ENCODE measurements at regions not wholly inside any gene's neighbourhood (a gene's known extent, or its start where the extent isn't known, plus 50 kb on each side); places are given as distances from the start of the nearest gene placed in this dataset.

- H3K79me2 ChIP-seq (ENCODE audit: control insufficient read depth, insufficient read depth, low read length), result no peaks in the 10 kb centered on the region
- DNase-seq (ENCODE audit: low read depth, low spot score) (no peak), FAIRE-seq (no peak)
- no peaks in the 10 kb centered on the region for H3K9me3 ChIP-seq (replicated peaks; ENCODE audit: control insufficient read depth, insufficient read depth, low read length)
- peaks cover 0 to 5% of the 10 kb centered on the region in 2 experiments for H3K27me3 ChIP-seq (ENCODE audit: control insufficient read depth in 2 of 2, insufficient read depth in 2 of 2, low read length in 2 of 2)
- no peaks in the 10 kb centered on the region for H3K9me1 ChIP-seq (replicated peaks; ENCODE audit: control insufficient read depth, extremely low read depth, insufficient read depth, low read length)
- TF ChIP-seq POLR2AphosphoS5 (IDR thresholded peaks at IDR 0.05; ENCODE audit: insufficient read depth, low read depth, low read length), result no peak
- no peak for TF ChIP-seq CTCF (IDR thresholded peaks at IDR 0.05; ENCODE audit: extremely low read depth in 1 of 2, insufficient read depth in 1 of 2, low read depth in 1 of 2, low read length in 2 of 2)
- no peak for TF ChIP-seq JUN (IDR thresholded peaks at IDR 0.05; ENCODE audit: borderline replicate concordance, insufficient read depth, insufficient read length, low read depth)
- dilution Hi-C loops (cut with MboI; ENCODE audit: extremely low pct_ligation_motif_present, low sequenced_read_pairs) (no loop called here), intact Hi-C loops (cut with micrococcal nuclease) (no loop called here)
- BruUV-seq (replicated peaks), result no TSS peak
- H4K20me1 ChIP-seq (replicated peaks; ENCODE audit: control insufficient read depth, extremely low read depth, insufficient read depth, low read length), result no peaks in the 10 kb centered on the region
- POLR2A ChIA-PET, result no interaction called here
- no peak overlapping the region for H2AFZ ChIP-seq (ENCODE audit: low read depth, low read length)
- no peak overlapping the region for H3K27ac ChIP-seq (ENCODE audit: insufficient read depth, low read depth, low read length)
- no peak overlapping the region for H3K9ac ChIP-seq (replicated peaks; ENCODE audit: extremely low read depth, insufficient read depth, low read length)
- no peak overlapping the region for H3K4me2 ChIP-seq (ENCODE audit: insufficient read depth, low read length)
- CTCF ChIA-PET, result no interaction called here
- H3K4me3 ChIP-seq (replicated peaks in 1 of 3; ENCODE audit: insufficient read depth in 1 of 3, low read depth in 1 of 3, low read length in 3 of 3), result no peak overlapping the region
- H3K36me3 ChIP-seq (ENCODE audit: control insufficient read depth in 2 of 2, extremely low read depth in 1 of 2, insufficient read depth in 2 of 2, low read length in 2 of 2), result no peaks in the 10 kb centered on the region
- no peaks in the 10 kb centered on the region for H3K4me1 ChIP-seq (ENCODE audit: control insufficient read depth, extremely low read depth, insufficient read depth, low read length)
These were observed 105.4 kb upstream of the PRR20G start for GRCh38 chr3:127393131-127393820.

DNA sequence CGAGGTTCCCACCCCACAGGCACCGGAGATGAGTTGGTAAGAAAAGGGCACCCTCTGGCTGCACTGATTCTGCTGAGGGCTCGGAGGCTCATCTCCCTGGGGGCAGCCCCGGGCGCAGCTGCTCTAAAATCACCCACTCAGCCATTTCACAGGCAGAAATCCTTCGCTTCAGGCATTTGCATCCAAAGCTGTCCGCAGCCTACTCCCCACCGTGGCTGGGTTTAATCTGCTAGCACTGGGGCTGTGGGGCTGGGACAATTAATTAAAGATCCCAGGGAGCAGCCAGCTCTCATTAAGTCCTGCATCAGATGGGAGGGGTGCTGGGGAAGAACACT, 104.3 kb upstream of the PRR20G start:
- Histone ChIP-seq H3K27ac (ENCODE audit: insufficient read depth, low read depth, low read length) (no peak overlapping the region), H3K9ac (replicated peaks; ENCODE audit: extremely low read depth, insufficient read depth, low read length) (no peak overlapping the region), H4K20me1 (replicated peaks; ENCODE audit: control insufficient read depth, extremely low read depth, insufficient read depth, low read length) (no peaks in the 10 kb centered on the region), H3K9me3 (replicated peaks; ENCODE audit: control insufficient read depth, insufficient read depth, low read length) (no peaks in the 10 kb centered on the region), H3K36me3 (ENCODE audit: control insufficient read depth in 2 of 2, extremely low read depth in 1 of 2, insufficient read depth in 2 of 2, low read length in 2 of 2) (no peaks in the 10 kb centered on the region), H3K4me2 (ENCODE audit: insufficient read depth, low read length) (no peak overlapping the region), H2AFZ (ENCODE audit: low read depth, low read length) (no peak overlapping the region), H3K4me3 (replicated peaks in 1 of 3; ENCODE audit: insufficient read depth in 1 of 3, low read depth in 1 of 3, low read length in 3 of 3) (no peak overlapping the region), H3K9me1 (replicated peaks; ENCODE audit: control insufficient read depth, extremely low read depth, insufficient read depth, low read length) (no peaks in the 10 kb centered on the region), H3K27me3 (ENCODE audit: control insufficient read depth in 2 of 2, insufficient read depth in 2 of 2, low read length in 2 of 2) (peaks cover 0 to 5% of the 10 kb centered on the region in 2 experiments), H3K79me2 (ENCODE audit: control insufficient read depth, insufficient read depth, low read length) (no peaks in the 10 kb centered on the region), H3K4me1 (ENCODE audit: control insufficient read depth, extremely low read depth, insufficient read depth, low read length) (no peaks in the 10 kb centered on the region)
- BruUV-seq (replicated peaks), result no TSS peak
- FAIRE-seq (no peak), DNase-seq (ENCODE audit: low read depth, low spot score) (no peak)
- TF ChIP-seq GATA2 (IDR thresholded peaks at IDR 0.05; ENCODE audit: insufficient read depth, insufficient read length, low read depth, low read length), result no peak
- TF ChIP-seq JUN (IDR thresholded peaks at IDR 0.05; ENCODE audit: borderline replicate concordance, insufficient read depth, insufficient read length, low read depth), result no peak
- TF ChIP-seq FOS (IDR thresholded peaks at IDR 0.05; ENCODE audit: borderline replicate concordance, insufficient read depth, low read length), result no peak
- TF ChIP-seq CTCF (IDR thresholded peaks at IDR 0.05; ENCODE audit: extremely low read depth in 1 of 2, insufficient read depth in 1 of 2, low read depth in 1 of 2, low read length in 2 of 2), result no peak
- no peak for TF ChIP-seq MYC (IDR thresholded peaks at IDR 0.05; ENCODE audit: low read depth, low read length)
- TF ChIP-seq POLR2A (IDR thresholded peaks at IDR 0.05; ENCODE audit: low read depth, low read length), result no peak
- no peak for TF ChIP-seq MAX (IDR thresholded peaks at IDR 0.05; ENCODE audit: insufficient read depth, insufficient read length)
- no peak for TF ChIP-seq POLR2AphosphoS5 (IDR thresholded peaks at IDR 0.05; ENCODE audit: insufficient read depth, low read depth, low read length)
- TF ChIP-seq EZH2 (IDR thresholded peaks at IDR 0.05; ENCODE audit: borderline replicate concordance, low read depth, low read length, severe bottlenecking), result no peak
- dilution Hi-C loops (cut with MboI; ENCODE audit: extremely low pct_ligation_motif_present, low sequenced_read_pairs) (no loop called here), intact Hi-C loops (cut with micrococcal nuclease) (no loop called here)
- ChIA-PET POLR2A (no interaction called here), CTCF (interaction anchor here (1.7 kb wide), 1 partner anchor 17 kb away, joined by 7 read pairs; no protein-coding TSS in a partner anchor)

Measured in endothelial cell of umbilical vein (primary cell).